ENCODE measurements at regions not wholly inside any gene's neighbourhood (a gene's known extent, or its start where the extent isn't known, plus 50 kb on each side); places are given as distances from the start of the nearest gene placed in this dataset.

DNA sequence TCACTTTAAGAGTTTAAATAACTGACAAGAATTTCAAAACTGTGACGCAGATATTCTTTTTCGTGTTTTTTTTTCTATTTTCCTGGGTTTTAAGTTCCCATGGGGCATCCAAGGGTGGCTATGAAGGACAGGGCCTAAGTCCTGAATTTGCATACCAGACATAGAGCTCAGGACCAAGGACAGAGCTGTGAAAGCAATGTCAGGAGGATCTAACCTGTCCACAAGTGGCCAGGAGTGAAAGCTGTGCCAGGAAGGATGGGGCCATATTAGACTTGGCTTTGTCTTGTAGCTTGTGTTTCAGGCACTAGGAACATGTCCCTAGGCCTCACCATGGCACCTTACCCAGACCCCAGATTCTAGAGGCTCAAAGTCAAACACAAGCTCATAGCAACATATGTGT is 289.4 kb upstream of the MIR17HG start (continued):
- TF ChIP-seq, protein P1, sequence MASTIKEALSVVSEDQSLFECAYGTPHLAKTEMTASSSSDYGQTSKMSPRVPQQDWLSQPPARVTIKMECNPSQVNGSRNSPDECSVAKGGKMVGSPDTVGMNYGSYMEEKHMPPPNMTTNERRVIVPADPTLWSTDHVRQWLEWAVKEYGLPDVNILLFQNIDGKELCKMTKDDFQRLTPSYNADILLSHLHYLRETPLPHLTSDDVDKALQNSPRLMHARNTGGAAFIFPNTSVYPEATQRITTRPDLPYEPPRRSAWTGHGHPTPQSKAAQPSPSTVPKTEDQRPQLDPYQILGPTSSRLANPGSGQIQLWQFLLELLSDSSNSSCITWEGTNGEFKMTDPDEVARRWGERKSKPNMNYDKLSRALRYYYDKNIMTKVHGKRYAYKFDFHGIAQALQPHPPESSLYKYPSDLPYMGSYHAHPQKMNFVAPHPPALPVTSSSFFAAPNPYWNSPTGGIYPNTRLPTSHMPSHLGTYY (CRISPR knock-in tag; IDR thresholded peaks at IDR 0.05), result no peak
- TF ChIP-seq ELF4 (CRISPR knock-in tag; IDR thresholded peaks at IDR 0.05; ENCODE audit: low read depth) (no peak), IRF2 (CRISPR knock-in tag; IDR thresholded peaks at IDR 0.05; ENCODE audit: borderline replicate concordance, low read depth) (no peak), RORB (CRISPR knock-in tag; IDR thresholded peaks at IDR 0.05) (no peak)
- TF ChIP-seq, protein P2, sequence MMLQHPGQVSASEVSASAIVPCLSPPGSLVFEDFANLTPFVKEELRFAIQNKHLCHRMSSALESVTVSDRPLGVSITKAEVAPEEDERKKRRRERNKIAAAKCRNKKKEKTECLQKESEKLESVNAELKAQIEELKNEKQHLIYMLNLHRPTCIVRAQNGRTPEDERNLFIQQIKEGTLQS (CRISPR knock-in tag; conservative IDR thresholded peaks at IDR 0.05), result no peak

DNA sequence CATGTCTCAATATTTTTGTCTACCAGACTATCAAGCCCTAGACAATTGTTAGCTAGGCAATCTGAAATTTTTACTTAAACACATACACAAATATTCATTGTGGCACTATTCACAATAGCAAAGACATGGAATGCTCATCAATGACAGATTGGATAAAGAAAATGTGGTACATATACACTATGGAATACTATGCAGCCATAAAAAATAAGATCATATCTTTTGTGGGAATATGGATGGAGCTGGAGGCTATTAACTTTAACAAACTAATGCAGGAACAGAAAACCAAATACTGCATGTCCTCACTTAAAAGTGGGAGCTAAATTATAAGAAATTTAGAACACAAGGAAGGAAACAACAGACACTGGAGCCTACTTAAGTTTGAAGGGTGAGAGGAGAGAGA is 288.6 kb upstream of the MIR17HG start:
- ChIA-PET CTCF (interaction anchor here (1.1 to 1.2 kb wide), 2 partner anchors 12 to 19 kb away, joined by 4 to 5 read pairs; no protein-coding TSS in a partner anchor), POLR2A (no interaction called here)
- no peak overlapping the region for H3K4me3 Mint-ChIP-seq
- no peak overlapping the region for H3K27ac Mint-ChIP-seq
- no peak for DNase-seq (ENCODE audit: low spot score)
- H3K36me3 Mint-ChIP-seq, result peaks cover 3% of the 10 kb centered on the region; the same call in 1 of the 2 replicates
- no peak for ATAC-seq
- H3K9me3 Mint-ChIP-seq, result peaks cover 5% of the 10 kb centered on the region
- H3K4me1 Mint-ChIP-seq, result peaks cover 17% of the 10 kb centered on the region
- no peaks in the 10 kb centered on the region for H3K27me3 Mint-ChIP-seq (ENCODE audit: low read depth)
- TF ChIP-seq ZNF138 (CRISPR knock-in tag; conservative IDR thresholded peaks at IDR 0.05), result no peak

DNA sequence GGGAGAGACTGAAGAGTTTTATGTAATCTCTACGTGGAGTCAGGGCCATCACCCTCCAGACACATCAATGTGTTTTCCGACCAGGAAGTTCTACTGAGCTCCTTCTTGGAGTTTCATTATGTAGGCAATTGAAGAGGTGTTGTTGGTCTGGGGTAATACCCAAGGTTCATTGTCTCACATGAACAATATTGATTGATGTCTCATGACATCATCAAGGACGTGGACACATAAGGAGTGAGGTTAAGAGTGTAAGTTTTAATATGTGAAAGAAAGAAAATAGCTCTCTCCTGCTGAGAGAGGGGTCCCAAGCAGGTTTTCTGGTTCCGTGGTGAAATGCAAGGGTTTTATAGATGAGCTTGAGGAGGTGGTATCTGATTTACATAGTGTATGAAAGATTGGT is 280.7 kb upstream of the MIR17HG start:
- ChIA-PET CTCF (no interaction called here), POLR2A (no interaction called here)
- no peaks in the 10 kb centered on the region for H3K27me3 Mint-ChIP-seq (ENCODE audit: low read depth)
- H3K9me3 Mint-ChIP-seq, result peaks cover 11% of the 10 kb centered on the region
- TF ChIP-seq, protein P1 (CRISPR knock-in tag; IDR thresholded peaks at IDR 0.05), result no peak
- TF ChIP-seq, protein P3, sequence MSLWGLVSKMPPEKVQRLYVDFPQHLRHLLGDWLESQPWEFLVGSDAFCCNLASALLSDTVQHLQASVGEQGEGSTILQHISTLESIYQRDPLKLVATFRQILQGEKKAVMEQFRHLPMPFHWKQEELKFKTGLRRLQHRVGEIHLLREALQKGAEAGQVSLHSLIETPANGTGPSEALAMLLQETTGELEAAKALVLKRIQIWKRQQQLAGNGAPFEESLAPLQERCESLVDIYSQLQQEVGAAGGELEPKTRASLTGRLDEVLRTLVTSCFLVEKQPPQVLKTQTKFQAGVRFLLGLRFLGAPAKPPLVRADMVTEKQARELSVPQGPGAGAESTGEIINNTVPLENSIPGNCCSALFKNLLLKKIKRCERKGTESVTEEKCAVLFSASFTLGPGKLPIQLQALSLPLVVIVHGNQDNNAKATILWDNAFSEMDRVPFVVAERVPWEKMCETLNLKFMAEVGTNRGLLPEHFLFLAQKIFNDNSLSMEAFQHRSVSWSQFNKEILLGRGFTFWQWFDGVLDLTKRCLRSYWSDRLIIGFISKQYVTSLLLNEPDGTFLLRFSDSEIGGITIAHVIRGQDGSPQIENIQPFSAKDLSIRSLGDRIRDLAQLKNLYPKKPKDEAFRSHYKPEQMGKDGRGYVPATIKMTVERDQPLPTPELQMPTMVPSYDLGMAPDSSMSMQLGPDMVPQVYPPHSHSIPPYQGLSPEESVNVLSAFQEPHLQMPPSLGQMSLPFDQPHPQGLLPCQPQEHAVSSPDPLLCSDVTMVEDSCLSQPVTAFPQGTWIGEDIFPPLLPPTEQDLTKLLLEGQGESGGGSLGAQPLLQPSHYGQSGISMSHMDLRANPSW (CRISPR knock-in tag; conservative IDR thresholded peaks at IDR 0.05; ENCODE audit: low read depth), result no peak
- no peaks in the 10 kb centered on the region for H3K36me3 Mint-ChIP-seq
- H3K4me1 Mint-ChIP-seq, result peaks cover 8% of the 10 kb centered on the region; the same call in 1 of the 2 replicates
- no peak for DNase-seq (ENCODE audit: low spot score)
- no peak overlapping the region for H3K4me3 Mint-ChIP-seq
- H3K27ac Mint-ChIP-seq, result no peak overlapping the region
- no peak for ATAC-seq

DNA sequence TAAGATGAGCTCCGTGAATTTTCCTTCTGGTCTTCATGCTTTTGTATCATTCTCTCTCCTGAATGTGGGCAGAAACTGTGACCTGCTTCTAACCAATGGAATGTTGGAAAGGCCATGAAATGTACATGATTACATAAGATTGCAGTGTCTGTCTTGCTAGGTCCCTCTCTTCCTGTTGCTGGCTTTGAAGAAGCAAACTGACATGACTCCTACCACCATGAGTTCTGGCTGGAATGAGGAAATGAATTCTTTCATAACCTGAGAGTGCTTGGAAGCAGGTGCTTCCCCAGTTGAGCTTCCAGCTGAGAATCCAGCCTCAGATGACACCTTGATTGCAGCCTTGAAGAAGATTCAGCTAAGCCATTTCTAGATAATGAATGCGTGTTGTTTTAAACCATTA is 275.0 kb upstream of the MIR17HG start:
- CTCF ChIA-PET, result no interaction called here
- ATAC-seq (no peak), DNase-seq (ENCODE audit: low spot score) (no peak)
- POLR2A ChIA-PET, result no interaction called here
- Mint-ChIP-seq H3K4me1 (peaks cover under 1% of the 10 kb centered on the region; the same call in 1 of the 2 replicates), H3K36me3 (no peaks in the 10 kb centered on the region), H3K9me3 (peaks cover 11% of the 10 kb centered on the region), H3K4me3 (no peak overlapping the region), H3K27me3 (ENCODE audit: low read depth) (no peaks in the 10 kb centered on the region), H3K27ac (no peak overlapping the region; the same call in 1 of the 2 replicates)
- TF ChIP-seq MXD4 (CRISPR knock-in tag; IDR thresholded peaks at IDR 0.05; ENCODE audit: borderline replicate concordance) (no peak), OVOL2 (CRISPR knock-in tag; IDR thresholded peaks at IDR 0.05; ENCODE audit: borderline replicate concordance) (no peak), HMGA2 (CRISPR knock-in tag; IDR thresholded peaks at IDR 0.05) (no peak), GRHL2 (CRISPR knock-in tag; IDR thresholded peaks at IDR 0.05; ENCODE audit: insufficient replicate concordance, severe bottlenecking) (no peak), TP53 (CRISPR knock-in tag; IDR thresholded peaks at IDR 0.05) (no peak)
- TF ChIP-seq, protein P4, sequence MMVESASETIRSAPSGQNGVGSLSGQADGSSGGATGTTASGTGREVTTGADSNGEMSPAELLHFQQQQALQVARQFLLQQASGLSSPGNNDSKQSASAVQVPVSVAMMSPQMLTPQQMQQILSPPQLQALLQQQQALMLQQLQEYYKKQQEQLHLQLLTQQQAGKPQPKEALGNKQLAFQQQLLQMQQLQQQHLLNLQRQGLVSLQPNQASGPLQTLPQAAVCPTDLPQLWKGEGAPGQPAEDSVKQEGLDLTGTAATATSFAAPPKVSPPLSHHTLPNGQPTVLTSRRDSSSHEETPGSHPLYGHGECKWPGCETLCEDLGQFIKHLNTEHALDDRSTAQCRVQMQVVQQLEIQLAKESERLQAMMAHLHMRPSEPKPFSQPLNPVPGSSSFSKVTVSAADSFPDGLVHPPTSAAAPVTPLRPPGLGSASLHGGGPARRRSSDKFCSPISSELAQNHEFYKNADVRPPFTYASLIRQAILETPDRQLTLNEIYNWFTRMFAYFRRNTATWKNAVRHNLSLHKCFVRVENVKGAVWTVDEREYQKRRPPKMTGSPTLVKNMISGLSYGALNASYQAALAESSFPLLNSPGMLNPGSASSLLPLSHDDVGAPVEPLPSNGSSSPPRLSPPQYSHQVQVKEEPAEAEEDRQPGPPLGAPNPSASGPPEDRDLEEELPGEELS (CRISPR knock-in tag; IDR thresholded peaks at IDR 0.05), result no peak
